Colonic mucosa (tissue), 4 donors: ENCODE measurements at regions not wholly inside any gene's neighbourhood (a gene's known extent, or its start where the extent isn't known, plus 50 kb on each side); places are given as distances from the start of the nearest gene placed in this dataset.

Source experiments
- DNase-seq: peaks from one replicate; pipeline ENCODE4 v3.0.0-alpha.2; 2020
- H3K27ac ChIP-seq: fragments of 200-600 bp; one replicate; pipeline ENCODE4 v1.8.0; 2021
- H3K27me3 ChIP-seq: fragments of 200-600 bp; one replicate; pipeline ENCODE4 v1.8.0; 2021
- H3K36me3 ChIP-seq: fragments of 200-600 bp; one replicate; pipeline ENCODE4 v1.8.0; 2021
- H3K4me1 ChIP-seq: fragments of 200-600 bp; one replicate; pipeline ENCODE4 v1.8.0; 2021; ENCODE audit warnings: mild to moderate bottlenecking
- H3K4me3 ChIP-seq: fragments of 200-600 bp; one replicate; pipeline ENCODE4 v1.8.0; 2021
- H3K9ac ChIP-seq, 2 donors: one replicate each; pipeline ENCODE4 v1.7.0; 2013; ENCODE audit warnings: control low read depth in 2 of 2, low read depth in 2 of 2, low read length in 2 of 2
- H3K9me3 ChIP-seq: fragments of 200-600 bp; one replicate; pipeline ENCODE4 v1.8.0; 2021
- CTCF ChIP-seq: fragments of 200-600 bp; IDR thresholded peaks from one replicate; pipeline ENCODE4 v1.8.0; 2022; ENCODE audit warnings: antibody characterized with exemption, mild to moderate bottlenecking
- intact Hi-C: fragments of 100-400 bp; cut with DNase I; formaldehyde crosslinking; loops from one replicate; pipeline ENCODE4 v1.14.1; 2022
- donor health status: healthy.
- donor health status: DM: no; HTN: no; CAD: no.
- donor health status: DM: no; HTN: no; CAD: no.

GRCh38 chr10:65126288-65126687 is 1605.1 kb downstream of the REEP3 start:
- Histone ChIP-seq H3K9me3 (no peaks in the 10 kb centered on the region), H3K4me1 (no peaks in the 10 kb centered on the region), H3K27ac (no peak overlapping the region), H3K36me3 (no peaks in the 10 kb centered on the region), H3K4me3 (no peak overlapping the region), H3K27me3 (no peaks in the 10 kb centered on the region), H3K9ac (no peak overlapping the region)
- intact Hi-C loops, result no loop called here
- TF ChIP-seq CTCF, result no peak
- no peak for DNase-seq

DNA sequence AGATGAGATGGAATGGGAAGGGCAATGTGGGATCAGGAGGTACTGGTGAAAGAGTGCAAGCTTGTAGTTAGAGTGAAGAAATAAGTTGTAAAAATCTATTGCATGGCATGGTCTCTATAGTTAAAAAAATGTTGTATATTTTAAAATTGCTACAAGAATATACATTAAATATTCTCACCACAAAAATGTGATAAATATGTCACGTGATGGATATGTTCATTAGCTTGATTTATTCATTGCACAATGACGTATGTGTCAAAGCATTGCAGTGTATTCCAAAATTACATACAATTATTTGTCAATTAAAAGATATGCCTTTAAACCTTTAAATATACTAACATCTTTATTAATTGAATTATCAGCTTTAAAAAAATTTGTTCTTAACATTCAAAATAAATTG is 1607.1 kb downstream of the REEP3 start:
- no peaks in the 10 kb centered on the region for H3K36me3 ChIP-seq
- no peak overlapping the region for H3K9ac ChIP-seq
- H3K4me1 ChIP-seq, result no peaks in the 10 kb centered on the region
- H3K4me3 ChIP-seq, result no peak overlapping the region
- no peak for DNase-seq
- intact Hi-C loops, result no loop called here
- no peak for TF ChIP-seq CTCF
- no peak overlapping the region for H3K27ac ChIP-seq
- H3K27me3 ChIP-seq, result no peaks in the 10 kb centered on the region
- H3K9me3 ChIP-seq, result no peaks in the 10 kb centered on the region

DNA sequence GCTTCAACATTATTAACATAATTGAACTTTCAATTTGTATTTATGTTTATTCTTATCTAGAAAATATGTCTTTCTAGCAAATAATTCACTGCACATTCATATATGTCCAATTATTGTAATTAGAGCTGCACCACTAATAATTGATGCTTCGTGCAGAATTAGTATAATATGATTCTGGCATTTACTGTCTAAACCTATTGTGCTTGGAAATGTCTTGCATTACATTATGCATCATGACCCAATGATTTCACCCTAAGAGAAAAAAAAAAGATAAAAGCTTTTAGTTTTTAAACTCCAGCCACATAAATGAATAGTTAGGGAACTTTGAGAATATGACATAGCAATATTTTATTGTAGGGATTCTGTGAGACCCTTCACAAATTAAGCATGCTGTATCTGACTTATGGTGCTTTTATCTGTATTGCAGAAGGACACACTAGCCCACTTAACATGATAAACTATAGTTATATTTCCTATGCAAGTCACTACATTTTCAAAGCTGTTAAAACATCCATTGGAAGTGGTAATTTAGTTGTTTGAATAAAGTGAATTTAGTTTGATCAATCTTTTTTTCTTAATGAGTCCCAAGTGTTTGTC is 1609.1 kb downstream of the REEP3 start:
- H3K36me3 ChIP-seq, result no peaks in the 10 kb centered on the region
- no peak for DNase-seq
- no peaks in the 10 kb centered on the region for H3K9me3 ChIP-seq
- H3K27me3 ChIP-seq, result no peaks in the 10 kb centered on the region
- no peaks in the 10 kb centered on the region for H3K4me1 ChIP-seq
- intact Hi-C loops, result no loop called here
- H3K27ac ChIP-seq, result no peak overlapping the region
- H3K9ac ChIP-seq, result no peak overlapping the region
- TF ChIP-seq CTCF, result no peak
- H3K4me3 ChIP-seq, result no peak overlapping the region

DNA sequence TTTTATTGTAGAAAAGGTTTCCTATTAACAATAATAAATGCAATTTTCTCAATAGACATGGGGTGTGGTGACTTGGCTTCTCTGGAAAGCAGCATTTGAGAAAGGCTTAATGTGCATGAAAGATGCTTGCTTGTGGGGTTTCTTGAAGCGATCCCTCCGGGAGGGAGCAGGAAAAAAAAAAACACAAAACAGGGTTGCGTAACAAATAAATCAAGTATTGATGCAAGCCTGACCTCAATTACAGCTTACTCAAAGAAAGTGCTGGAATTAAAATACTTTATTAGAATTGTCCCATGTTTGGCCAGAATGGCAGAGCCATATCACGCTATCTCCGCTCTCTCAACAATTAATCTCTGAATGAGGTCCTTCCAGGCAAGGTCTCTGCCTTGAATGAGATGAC is 1612.5 kb downstream of the REEP3 start:
- no peak for TF ChIP-seq CTCF
- Histone ChIP-seq H3K9ac (no peak overlapping the region), H3K9me3 (no peaks in the 10 kb centered on the region), H3K4me3 (no peak overlapping the region), H3K36me3 (no peaks in the 10 kb centered on the region), H3K27ac (no peak overlapping the region), H3K27me3 (no peaks in the 10 kb centered on the region), H3K4me1 (no peaks in the 10 kb centered on the region)
- DNase-seq, result no peak
- intact Hi-C loops, result no loop called here

- intact Hi-C loops, result no loop called here
- Histone ChIP-seq H3K27me3 (no peaks in the 10 kb centered on the region), H3K4me3 (no peak overlapping the region), H3K27ac (no peak overlapping the region), H3K4me1 (no peaks in the 10 kb centered on the region), H3K36me3 (no peaks in the 10 kb centered on the region), H3K9me3 (no peaks in the 10 kb centered on the region), H3K9ac (no peak overlapping the region)
- no peak for TF ChIP-seq CTCF
- no peak for DNase-seq
These were observed 1614.3 kb downstream of the REEP3 start for GRCh38 chr10:65135508-65135907.
